Suprapubic skin (tissue), 4 donors: ENCODE measurements at regions not wholly inside any gene's neighbourhood (a gene's known extent, or its start where the extent isn't known, plus 50 kb on each side); places are given as distances from the start of the nearest gene placed in this dataset.

Experiments used
- DNase-seq, 2 donors: peaks; one replicate each; pipeline ENCODE4 v3.0.0-alpha.2; 2019; ENCODE audit warnings: low spot score in 2 of 2
- H3K27ac ChIP-seq: fragments of 200-600 bp; sonication (generic); one replicate; pipeline ENCODE4 v1.5.1; 2019
- H3K27me3 ChIP-seq: fragments of 200-600 bp; sonication (generic); one replicate; pipeline ENCODE4 v1.5.1; 2019
- H3K36me3 ChIP-seq: fragments of 200-600 bp; sonication (generic); one replicate; pipeline ENCODE4 v1.5.1; 2019
- H3K4me1 ChIP-seq: fragments of 200-600 bp; sonication (generic); one replicate; pipeline ENCODE4 v1.5.1; 2019
- H3K4me3 ChIP-seq: fragments of 200-600 bp; sonication (generic); one replicate; pipeline ENCODE4 v1.5.1; 2019; ENCODE audit warnings: mild to moderate bottlenecking
- H3K9me3 ChIP-seq: fragments of 200-600 bp; sonication (generic); one replicate; pipeline ENCODE4 v1.5.1; 2019
- CTCF ChIP-seq, 2 donors: fragments of 200-600 bp in 1 of 2; fragments of 450-650 bp in 1 of 2; sonication (generic) in 1 of 2; IDR thresholded peaks; one replicate each; pipeline ENCODE4 v1.5.1; 2016 to 2019; ENCODE audit warnings: antibody characterized with exemption in 2 of 2, mild to moderate bottlenecking in 1 of 2, moderate library complexity in 1 of 2
- EP300 ChIP-seq: sonication (generic); formaldehyde crosslinking; IDR thresholded peaks from one replicate; pipeline ENCODE4 v1.6.1; 2017; ENCODE audit warnings: antibody characterized with exemption
- POLR2A ChIP-seq, 2 donors: fragments of 450-650 bp; IDR thresholded peaks; one replicate each; pipeline ENCODE4 v1.6.1; 2017; ENCODE audit warnings: antibody characterized with exemption in 2 of 2, mild to moderate bottlenecking in 2 of 2, moderate library complexity in 2 of 2
- POLR2AphosphoS5 ChIP-seq, 3 donors: sonication (generic); formaldehyde crosslinking; IDR thresholded peaks; one replicate each; pipeline ENCODE4 v1.6.1; 2017; ENCODE audit warnings: antibody characterized with exemption in 3 of 3
- WGBS: methylation state at CpG from one replicate; pipeline ENCODE4 v1.1.5; 2018; 5-methylcytosine and 5-hydroxymethylcytosine counted together

GRCh38 chr11:91261513-91261912 is 963.1 kb upstream of the FAT3 start:
- no peaks in the 10 kb centered on the region for H3K9me3 ChIP-seq
- WGBS: 79% methylated on average over 5 of the region's 5 CpGs

GRCh38 chr11:91258876-91259275 is 965.7 kb upstream of the FAT3 start:
- 55% methylated on average over 1 of the region's 1 CpG for WGBS
- H3K27me3 ChIP-seq: no peaks in the 10 kb centered on the region
- H3K4me3 ChIP-seq: no peak overlapping the region
- no peak for DNase-seq
- no peaks in the 10 kb centered on the region for H3K36me3 ChIP-seq
- no peak overlapping the region for H3K27ac ChIP-seq
- no peaks in the 10 kb centered on the region for H3K4me1 ChIP-seq
- TF ChIP-seq EP300 (no peak), POLR2AphosphoS5 (IDR thresholded peaks at IDR 0.05) (no peak), POLR2A (IDR thresholded peaks at IDR 0.05) (no peak), CTCF (IDR thresholded peaks at IDR 0.05) (no peak)
- no peaks in the 10 kb centered on the region for H3K9me3 ChIP-seq

More at GRCh38 chr11:91261513-91261912, 963.1 kb upstream of the FAT3 start:
- Histone ChIP-seq H3K36me3 (no peaks in the 10 kb centered on the region), H3K4me1 (no peaks in the 10 kb centered on the region), H3K27ac (no peak overlapping the region), H3K27me3 (no peaks in the 10 kb centered on the region), H3K4me3 (no peak overlapping the region)
- no peak for TF ChIP-seq POLR2AphosphoS5 (IDR thresholded peaks at IDR 0.05)
- TF ChIP-seq EP300: no peak
- TF ChIP-seq CTCF (IDR thresholded peaks at IDR 0.05): no peak
- no peak for TF ChIP-seq POLR2A (IDR thresholded peaks at IDR 0.05)
- no peak for DNase-seq

GRCh38 chr11:91257667-91258066 is 967.0 kb upstream of the FAT3 start:
- Histone ChIP-seq H3K4me3 (no peak overlapping the region), H3K27me3 (no peaks in the 10 kb centered on the region), H3K27ac (no peak overlapping the region), H3K4me1 (no peaks in the 10 kb centered on the region), H3K9me3 (no peaks in the 10 kb centered on the region), H3K36me3 (no peaks in the 10 kb centered on the region)
- WGBS: 59% methylated on average over 1 of the region's 1 CpG
- DNase-seq: no peak
- TF ChIP-seq EP300 (no peak), POLR2AphosphoS5 (IDR thresholded peaks at IDR 0.05) (no peak), CTCF (IDR thresholded peaks at IDR 0.05) (no peak), POLR2A (IDR thresholded peaks at IDR 0.05) (no peak)

- Histone ChIP-seq H3K9me3 (no peaks in the 10 kb centered on the region), H3K27ac (no peak overlapping the region), H3K4me1 (no peaks in the 10 kb centered on the region), H3K36me3 (no peaks in the 10 kb centered on the region), H3K4me3 (no peak overlapping the region), H3K27me3 (no peaks in the 10 kb centered on the region)
- 14% methylated on average over 4 of the region's 4 CpGs for WGBS
- DNase-seq: no peak
- TF ChIP-seq CTCF (IDR thresholded peaks at IDR 0.05) (peak in 1 of 2 donors; percentile 40), POLR2AphosphoS5 (IDR thresholded peaks at IDR 0.05) (no peak)
These were observed 976.3 kb upstream of the FAT3 start for GRCh38 chr11:91248199-91248807.

- Histone ChIP-seq H3K4me1 (no peaks in the 10 kb centered on the region), H3K27me3 (no peaks in the 10 kb centered on the region), H3K4me3 (no peak overlapping the region), H3K27ac (no peak overlapping the region), H3K9me3 (no peaks in the 10 kb centered on the region), H3K36me3 (no peaks in the 10 kb centered on the region)
- TF ChIP-seq POLR2AphosphoS5 (IDR thresholded peaks at IDR 0.05) (no peak), EP300 (no peak)
- 55% methylated on average over 5 of the region's 5 CpGs for WGBS
- DNase-seq: no peak
These were observed 977.4 kb upstream of the FAT3 start for GRCh38 chr11:91247009-91247735.
